NCI-H2081 treated with DMSO at 0.1 percent for 48 hours (cell line): ENCODE measurements at regions not wholly inside any gene's neighbourhood (a gene's known extent, or its start where the extent isn't known, plus 50 kb on each side); places are given as distances from the start of the nearest gene placed in this dataset.

Experiments used
- DNase-seq: peaks from one replicate; lab custom pipeline; 2025; lab: John Stamatoyannopoulos, UW

- no peak for DNase-seq
Observed at GRCh38 chr2:74735009-74735408, 81.0 kb downstream of the SEMA4F start.

DNA sequence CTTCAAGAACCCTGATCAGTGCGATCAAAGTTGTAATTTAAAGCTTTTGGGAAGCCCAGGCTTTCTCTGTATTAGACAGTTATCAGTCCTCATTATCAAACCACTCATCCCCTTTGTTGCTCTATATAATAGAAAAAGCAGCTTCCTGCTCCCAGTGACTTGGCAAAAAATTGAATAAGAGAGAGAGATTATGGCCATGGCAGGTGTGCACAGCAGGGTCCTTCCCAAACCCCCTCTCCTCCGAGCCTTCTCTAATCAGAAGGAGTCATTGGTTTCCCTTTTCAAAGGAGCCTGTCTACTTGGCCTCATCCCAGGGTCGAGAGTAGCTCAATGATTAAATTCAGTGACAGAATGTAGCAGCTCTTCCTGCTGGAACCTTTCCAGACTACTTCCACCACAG, 81.5 kb downstream of the SEMA4F start:
- DNase-seq, result peak; percentile 13

DNA sequence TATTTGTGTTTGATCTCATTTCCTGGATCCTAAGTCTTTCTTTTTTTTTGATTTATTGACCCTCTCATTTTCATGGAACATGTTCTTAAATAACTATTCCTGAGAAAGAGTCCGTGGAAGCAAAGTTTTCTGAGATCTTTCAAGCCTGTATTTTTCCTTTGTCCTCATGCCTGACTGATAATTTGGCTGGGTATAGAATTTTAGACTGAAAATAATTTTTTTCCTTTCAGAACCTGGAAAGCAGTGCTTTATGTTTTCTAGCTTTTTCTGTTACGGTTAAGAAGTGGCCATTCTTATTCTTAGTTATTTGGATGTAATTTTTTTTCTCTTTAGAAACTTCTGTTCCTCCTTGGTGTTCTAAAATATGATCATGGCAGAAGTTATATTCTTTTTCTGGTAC, 82.5 kb downstream of the SEMA4F start:
- no peak for DNase-seq

GRCh38 chr2:74738586-74738985, 84.5 kb downstream of the SEMA4F start:
- DNase-seq, result no peak

- no peak for DNase-seq
Observed at GRCh38 chr2:74739129-74739528, 85.1 kb downstream of the SEMA4F start.

DNA sequence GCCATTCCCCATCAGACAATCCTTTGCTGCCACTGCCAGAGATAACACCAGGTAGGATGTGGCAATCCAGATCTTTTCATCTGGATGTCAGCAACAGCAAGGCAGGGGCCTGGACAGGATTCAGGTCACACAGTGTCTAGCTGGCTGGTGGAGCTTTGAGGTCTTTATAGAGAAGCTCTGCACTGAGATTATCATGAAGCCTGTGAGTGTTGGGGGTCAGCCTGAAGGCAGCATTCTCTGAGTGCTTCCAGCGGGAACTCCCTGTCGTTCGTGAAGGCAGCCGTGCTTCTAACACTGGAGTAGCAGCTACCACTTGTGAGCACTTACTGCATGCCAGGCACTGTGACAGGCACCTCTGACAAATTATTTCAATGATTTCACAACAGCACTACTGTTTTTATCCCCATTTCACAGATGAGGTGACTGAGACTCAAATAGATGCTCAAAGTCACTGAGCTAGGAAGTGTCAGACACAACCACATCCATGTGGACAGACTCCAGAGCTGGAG, 85.7 kb downstream of the SEMA4F start:
- DNase-seq, result no peak

- DNase-seq, result no peak
Observed at GRCh38 chr2:74740395-74740740, 86.3 kb downstream of the SEMA4F start.

DNA sequence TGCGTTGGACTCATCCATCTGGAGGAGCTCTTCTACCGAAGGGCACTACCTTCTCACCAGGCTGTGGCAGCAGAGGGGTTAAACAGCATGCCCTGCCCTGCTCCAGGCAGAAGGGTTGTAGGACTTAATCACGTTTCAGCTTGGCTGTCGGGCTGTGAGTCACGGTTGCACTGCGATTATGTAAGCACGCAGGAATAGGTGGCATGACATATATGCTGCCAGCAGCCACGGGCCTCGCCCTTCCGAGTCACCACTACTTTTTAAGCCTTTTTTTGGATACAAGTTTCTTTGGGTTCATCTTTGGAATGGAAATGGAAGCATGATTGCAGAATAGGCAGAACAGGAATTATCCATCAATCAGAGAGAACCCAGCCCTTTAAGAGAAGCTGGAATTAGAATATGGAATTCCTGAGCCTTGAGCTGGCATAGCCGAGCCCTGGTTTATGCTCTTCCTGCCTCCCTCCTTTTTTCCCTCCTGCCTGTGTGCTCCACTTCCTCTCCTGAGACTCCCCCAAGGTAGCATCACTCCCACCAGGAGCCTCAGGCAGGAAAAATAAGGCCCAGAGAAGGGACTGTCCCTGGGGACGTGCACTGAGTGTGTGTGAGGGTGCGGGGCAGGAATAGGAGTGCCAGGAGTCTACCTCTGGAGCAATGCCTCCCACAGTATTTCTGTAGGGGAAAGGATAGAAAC, 86.8 kb downstream of the SEMA4F start:
- no peak for DNase-seq

DNA sequence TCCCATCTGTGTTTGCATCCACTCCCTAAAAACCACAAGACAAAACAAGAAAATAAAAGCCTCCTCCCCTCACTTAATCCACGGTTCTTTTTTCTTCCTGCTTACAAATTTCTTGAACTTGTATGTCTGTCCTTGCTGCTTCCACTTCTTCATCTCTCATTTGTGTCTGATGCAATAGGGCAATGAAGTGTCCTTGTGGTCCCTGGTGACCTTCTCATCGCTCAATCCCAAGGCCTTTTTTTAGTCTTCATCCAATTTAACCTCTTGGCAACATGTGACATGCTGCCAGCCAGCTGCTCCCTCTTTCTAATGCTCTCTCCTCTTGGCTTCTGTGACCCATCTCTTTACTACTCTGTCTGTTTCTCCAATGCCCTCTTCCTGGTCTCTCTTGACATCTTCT, 87.6 kb downstream of the SEMA4F start:
- DNase-seq, result no peak

- no peak for DNase-seq
Observed at GRCh38 chr2:74742471-74742870, 88.4 kb downstream of the SEMA4F start.

DNA sequence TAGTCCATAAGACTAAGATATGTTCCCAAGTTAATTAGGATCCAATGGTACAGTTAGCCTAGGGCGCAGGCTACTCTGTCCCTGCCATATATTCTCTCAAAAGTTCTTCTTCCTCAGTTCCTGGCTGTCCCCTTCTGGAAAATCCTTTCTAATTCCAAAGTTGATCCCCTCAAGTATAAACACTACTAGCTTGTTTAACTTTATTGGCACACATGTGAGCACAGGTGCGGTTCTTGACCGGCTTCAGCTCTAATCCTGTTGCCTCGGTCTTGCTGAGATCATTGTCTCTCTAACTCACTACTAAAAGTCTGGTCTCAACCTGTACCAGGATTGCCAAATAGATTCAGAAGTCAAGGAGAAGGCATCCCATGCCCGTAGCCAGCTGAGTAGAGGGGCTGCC, 89.0 kb downstream of the SEMA4F start:
- DNase-seq, result no peak

DNA sequence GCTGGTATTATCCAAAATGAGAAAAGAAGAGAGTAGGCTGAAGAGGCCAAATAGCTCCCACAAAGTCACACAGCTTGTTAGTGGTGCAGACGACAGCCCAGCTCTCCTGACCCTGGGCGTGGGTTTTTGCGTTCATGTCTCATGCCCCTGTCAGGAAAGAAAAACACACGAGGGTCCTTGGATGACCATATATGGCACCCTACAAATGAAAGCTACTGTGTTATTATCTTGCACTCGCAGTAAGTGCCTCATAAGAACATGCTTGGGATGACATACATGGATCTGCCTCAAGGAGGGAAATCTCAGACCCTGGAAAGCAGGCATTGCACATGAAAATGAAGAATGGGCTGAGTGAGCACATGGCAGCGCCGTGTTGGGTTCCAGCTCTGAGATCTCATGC, 89.7 kb downstream of the SEMA4F start:
- DNase-seq, result no peak

- DNase-seq, result no peak
Observed at GRCh38 chr2:74744731-74745515, 89.0 kb upstream of the HK2 start.

DNA sequence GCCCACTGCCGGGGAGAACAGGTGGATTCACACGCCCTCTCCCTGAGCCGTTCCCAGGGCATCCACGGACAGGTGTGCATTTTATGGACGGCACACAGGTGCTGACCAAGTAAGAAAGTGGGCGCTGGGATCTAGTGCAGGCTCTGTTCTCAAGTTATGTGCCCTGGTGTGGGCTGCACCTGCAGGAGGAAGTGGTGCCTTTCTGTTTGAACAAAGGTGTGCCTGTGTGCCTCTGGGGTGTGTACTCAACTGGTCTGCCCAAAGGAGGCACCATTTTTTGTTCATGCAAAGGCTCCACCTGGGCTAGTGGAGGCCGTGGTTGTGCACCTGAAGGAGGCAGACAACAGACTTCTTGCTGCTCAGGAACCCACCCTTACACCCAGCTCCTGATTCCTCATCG, 88.2 kb upstream of the HK2 start:
- no peak for DNase-seq

- no peak for DNase-seq
Observed at GRCh38 chr2:74746480-74746879, 87.4 kb upstream of the HK2 start.

- no peak for DNase-seq
Observed at GRCh38 chr2:74747411-74748080, 86.4 kb upstream of the HK2 start.

DNA sequence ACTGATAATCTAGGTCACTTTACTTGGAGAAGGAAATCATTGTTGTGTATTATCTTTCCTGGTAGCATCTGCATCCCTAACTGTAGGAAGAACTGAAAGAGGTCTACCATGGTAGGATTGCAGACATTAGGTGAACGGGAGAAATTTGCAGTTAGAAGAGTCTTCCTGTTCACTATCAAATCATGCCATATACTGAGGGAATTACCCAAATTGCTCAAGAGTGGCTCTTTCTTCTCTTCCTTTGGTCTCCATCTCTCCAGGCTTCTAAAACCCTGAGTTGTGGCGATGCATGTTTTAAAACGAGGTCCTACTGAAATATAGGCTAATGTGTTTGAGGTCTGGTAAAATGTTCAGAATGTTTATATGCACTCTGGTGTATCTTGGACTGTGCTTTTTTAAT, 85.3 kb upstream of the HK2 start:
- DNase-seq, result no peak

DNA sequence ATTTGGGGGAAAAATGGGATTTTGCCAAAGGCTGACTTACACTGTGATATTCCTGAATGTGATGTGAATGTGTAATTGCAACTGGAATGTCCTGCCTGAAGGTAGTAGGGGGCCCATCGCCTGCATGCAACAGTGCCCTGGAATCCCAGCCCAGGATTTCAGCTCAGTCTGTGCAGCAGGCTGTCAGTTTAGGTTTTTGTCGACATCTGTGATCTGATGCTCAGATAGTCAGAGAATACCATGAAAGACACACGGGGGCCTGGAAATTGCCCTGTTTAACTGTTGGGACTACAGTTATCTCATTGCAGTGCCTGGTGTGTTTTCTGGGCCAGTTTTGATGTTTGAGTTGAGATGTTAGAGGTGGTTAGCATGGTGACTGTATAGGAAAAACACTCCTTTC, 84.5 kb upstream of the HK2 start:
- DNase-seq, result no peak

GRCh38 chr2:74751981-74752851, 81.7 kb upstream of the HK2 start:
- DNase-seq, result no peak

- no peak for DNase-seq
Observed at GRCh38 chr2:74755386-74755785, 78.5 kb upstream of the HK2 start.

- no peak for DNase-seq
Observed at GRCh38 chr2:74756356-74756890, 77.5 kb upstream of the HK2 start.

DNA sequence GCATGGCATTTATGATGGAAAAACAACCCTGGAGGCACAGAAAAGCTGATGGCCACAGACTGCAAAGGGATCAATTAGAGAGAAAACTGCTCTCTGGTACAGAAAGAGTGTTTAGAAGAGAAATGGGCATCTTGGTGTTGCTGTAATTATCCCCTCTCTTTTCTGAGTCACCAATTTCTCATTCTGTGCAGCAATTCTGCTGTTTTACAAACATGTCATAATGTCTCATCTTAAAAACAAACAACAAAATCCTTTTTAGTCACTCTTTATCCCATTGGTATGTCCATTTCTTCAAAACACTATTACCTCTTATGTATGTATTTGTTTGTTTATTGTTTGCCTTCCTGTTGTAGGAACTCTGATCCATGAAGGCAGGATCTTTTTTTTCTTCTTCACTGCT, 73.9 kb upstream of the HK2 start:
- no peak for DNase-seq
